PC-9 (cell line): ENCODE measurements at regions not wholly inside any gene's neighbourhood (a gene's known extent, or its start where the extent isn't known, plus 50 kb on each side); places are given as distances from the start of the nearest gene placed in this dataset.

Experiments used
- CTCF ChIP-seq: fragments of 200-600 bp; sonication (generic); conservative IDR thresholded peaks from 2 replicates; pipeline ENCODE4 v1.6.1; 2017; ENCODE audit warnings: mixed run types, antibody characterized with exemption, mild to moderate bottlenecking, moderate library complexity
- EZH2 ChIP-seq: fragments of 200-600 bp; sonication (generic); IDR thresholded peaks from 2 replicates; pipeline ENCODE4 v1.8.0; 2017; ENCODE audit warnings: antibody characterized with exemption, low read depth

- TF ChIP-seq CTCF: no peak
- no peak for TF ChIP-seq EZH2
Measured at GRCh38 chr3:87627316-87627715, 350.9 kb upstream of the POU1F1 start.
